ENCODE measurements at regions not wholly inside any gene's neighbourhood (a gene's known extent, or its start where the extent isn't known, plus 50 kb on each side); places are given as distances from the start of the nearest gene placed in this dataset.

DNA sequence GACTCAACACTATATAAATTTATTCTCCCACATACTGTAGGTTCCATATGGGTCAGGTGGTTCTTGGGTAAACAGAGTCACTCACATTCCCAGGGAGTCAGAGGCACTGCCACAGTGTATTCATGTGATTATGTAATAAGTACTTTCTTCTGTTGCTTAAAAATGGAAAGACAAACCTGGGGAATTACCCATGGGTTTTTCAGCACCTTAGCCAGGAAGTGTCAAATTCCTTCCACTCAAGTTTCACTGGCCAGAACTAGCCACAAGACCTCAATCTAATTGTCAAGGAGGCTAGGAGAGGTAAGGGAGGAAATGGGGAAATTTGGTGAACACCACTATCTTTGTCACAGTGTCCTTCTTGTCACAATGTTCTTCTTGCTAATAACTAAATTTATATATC lies 333.2 kb upstream of the MDGA2 start:
- TF ChIP-seq MYNN (tag by site-specific recombination; IDR thresholded peaks at IDR 0.05; ENCODE audit: borderline replicate concordance) = no peak
- TF ChIP-seq ZNF510 (tag by site-specific recombination; IDR thresholded peaks at IDR 0.05; ENCODE audit: insufficient replicate concordance) = no peak
- TF ChIP-seq ZNF416 (tag by site-specific recombination; IDR thresholded peaks at IDR 0.05) = no peak
- TF ChIP-seq CTCF (tag by site-specific recombination; IDR thresholded peaks at IDR 0.05) = no peak
- TF ChIP-seq ELK4 (IDR thresholded peaks at IDR 0.05; ENCODE audit: borderline replicate concordance, low read depth, low read length) = no peak
- no peak for TF ChIP-seq OSR2 (tag by site-specific recombination; IDR thresholded peaks at IDR 0.05)
